Mucosa of rectum (tissue), 2 donors: ENCODE measurements at regions not wholly inside any gene's neighbourhood (a gene's known extent, or its start where the extent isn't known, plus 50 kb on each side); places are given as distances from the start of the nearest gene placed in this dataset.
"Not testable (repeated sequence)": the region's sequence is repeated elsewhere in the genome, so short reads cannot be mapped to it uniquely, and the experiment has no call there.

Experiments used
- H3K27ac ChIP-seq, 2 donors: one replicate each; pipeline ENCODE4 v1.7.0; 2013; ENCODE audit warnings: inconsistent platforms in 2 of 2, low read depth in 2 of 2, low read length in 2 of 2
- H3K27me3 ChIP-seq, 2 donors: one replicate each; pipeline ENCODE4 v1.7.0; 2013; ENCODE audit warnings: low read length in 2 of 2; ENCODE audit not compliant: control insufficient read depth in 2 of 2, insufficient read depth in 2 of 2
- H3K36me3 ChIP-seq, 2 donors: one replicate each; pipeline ENCODE4 v1.7.0; 2013; ENCODE audit warnings: low read length in 2 of 2; ENCODE audit not compliant: control insufficient read depth in 2 of 2, insufficient read depth in 2 of 2
- H3K4me1 ChIP-seq, 2 donors: one replicate each; pipeline ENCODE4 v1.7.0; 2013; ENCODE audit warnings: low read length in 2 of 2, mild to moderate bottlenecking in 1 of 2; ENCODE audit not compliant: control insufficient read depth in 2 of 2, insufficient read depth in 2 of 2
- H3K4me3 ChIP-seq, 2 donors: one replicate each; pipeline ENCODE4 v1.7.0; 2013; ENCODE audit warnings: low read length in 2 of 2
- H3K9ac ChIP-seq, 2 donors: one replicate each; pipeline ENCODE4 v1.7.0; 2013; ENCODE audit warnings: low read length in 2 of 2, low read depth in 1 of 2, mild to moderate bottlenecking in 1 of 2
- H3K9me3 ChIP-seq, 2 donors: one replicate each; pipeline ENCODE4 v1.7.0; 2013; ENCODE audit warnings: low read length in 2 of 2; ENCODE audit not compliant: control insufficient read depth in 2 of 2
- donor health status: healthy.
- donor health status: Normal muscosa, but diverticular disease.

DNA sequence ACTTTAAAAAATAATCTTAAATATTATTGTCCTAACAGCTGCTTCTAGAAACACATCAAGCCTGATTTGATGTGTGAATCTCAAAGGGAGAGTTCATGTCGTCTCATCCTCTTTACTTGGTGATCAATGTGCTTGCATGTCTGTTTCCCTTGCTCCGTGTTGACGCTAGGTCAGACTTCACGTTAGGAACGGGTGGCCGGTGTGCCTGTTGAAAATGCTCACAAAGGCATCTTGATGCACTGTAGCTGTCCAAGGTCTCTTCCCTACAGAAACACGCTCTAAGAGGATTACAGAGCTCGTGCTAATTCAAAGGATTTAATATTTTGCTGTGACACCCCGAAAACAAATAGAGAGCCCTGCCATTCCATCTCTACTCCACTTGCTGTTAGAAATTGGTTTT lies 84.6 kb downstream of the ID4 start:
- H3K4me1 ChIP-seq, result no peaks in the 10 kb centered on the region
- H3K27me3 ChIP-seq, result no peaks in the 10 kb centered on the region
- H3K36me3 ChIP-seq, result no peaks in the 10 kb centered on the region
- no peak overlapping the region for H3K4me3 ChIP-seq
- H3K9ac ChIP-seq, result no peak overlapping the region
- H3K27ac ChIP-seq, result no peak overlapping the region
- H3K9me3 ChIP-seq, result peaks cover 0 to 2% of the 10 kb centered on the region in 2 donors

DNA sequence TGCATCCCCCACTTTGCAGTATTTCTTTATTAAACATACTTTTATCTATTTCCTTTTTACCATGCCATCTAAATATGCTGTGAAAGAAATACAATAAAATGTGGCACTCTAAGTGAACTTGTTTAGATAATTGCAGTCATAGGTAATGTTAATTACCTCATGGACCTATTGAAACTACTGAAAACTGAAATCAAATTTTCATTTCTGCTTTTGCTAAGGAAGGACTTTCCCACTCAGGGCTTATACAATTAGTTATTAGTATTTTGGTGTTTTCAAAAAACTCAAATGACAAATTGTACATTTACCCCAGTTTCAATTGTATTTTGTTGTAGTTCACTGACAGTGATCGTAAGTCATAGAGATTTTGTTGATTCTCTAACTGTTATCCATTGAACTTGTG lies 88.4 kb downstream of the ID4 start:
- Histone ChIP-seq H3K4me3 (no peak overlapping the region), H3K4me1 (no peaks in the 10 kb centered on the region), H3K27me3 (no peaks in the 10 kb centered on the region), H3K9me3 (no peaks in the 10 kb centered on the region), H3K9ac (no peak overlapping the region), H3K36me3 (no peaks in the 10 kb centered on the region), H3K27ac (no peak overlapping the region)

DNA sequence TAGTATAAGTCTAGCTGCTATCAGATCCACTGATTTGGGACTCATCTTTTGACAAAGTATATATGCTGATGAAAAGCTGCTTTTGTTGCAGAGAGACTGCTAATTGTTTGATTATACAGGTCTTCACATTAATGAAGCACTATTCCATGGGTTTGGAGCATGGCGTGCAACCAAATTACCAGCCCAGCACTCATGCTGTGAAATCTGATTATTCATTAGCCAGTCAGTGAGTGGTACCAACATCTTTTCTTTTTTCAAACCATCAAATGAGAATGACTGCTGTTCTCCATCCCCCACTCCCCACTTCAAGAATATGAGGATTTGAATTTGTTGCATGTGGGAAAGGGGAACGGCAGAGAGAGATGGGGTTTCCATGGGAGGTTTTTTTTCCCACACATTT lies 91.3 kb downstream of the ID4 start:
- Histone ChIP-seq H3K36me3 (no peaks in the 10 kb centered on the region), H3K9me3 (no peaks in the 10 kb centered on the region), H3K27ac (no peak overlapping the region), H3K9ac (no peak overlapping the region), H3K4me3 (no peak overlapping the region), H3K27me3 (no peaks in the 10 kb centered on the region), H3K4me1 (no peaks in the 10 kb centered on the region)

DNA sequence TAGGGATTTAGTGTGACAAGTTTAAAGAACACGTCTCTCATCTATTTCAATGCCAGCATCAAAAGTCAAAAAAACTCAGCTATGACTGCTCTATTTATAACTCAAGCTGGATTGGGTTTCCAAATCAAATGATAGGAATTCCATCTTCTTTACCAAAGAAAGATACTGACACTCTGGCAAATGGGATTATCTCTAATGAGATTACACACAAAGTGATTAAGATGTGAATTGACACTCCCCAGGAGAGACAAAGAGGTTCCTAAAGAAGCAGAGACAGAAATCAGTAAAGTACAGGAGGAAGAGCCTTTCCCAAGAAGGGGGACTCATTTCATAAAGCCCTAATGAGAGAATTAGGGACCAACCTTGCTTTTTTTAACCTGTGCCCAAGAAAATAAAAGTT lies 92.1 kb downstream of the ID4 start:
- no peaks in the 10 kb centered on the region for H3K36me3 ChIP-seq
- H3K27me3 ChIP-seq, result no peaks in the 10 kb centered on the region
- H3K4me1 ChIP-seq, result no peaks in the 10 kb centered on the region
- no peak overlapping the region for H3K27ac ChIP-seq
- no peak overlapping the region for H3K4me3 ChIP-seq
- no peak overlapping the region for H3K9ac ChIP-seq
- no peaks in the 10 kb centered on the region for H3K9me3 ChIP-seq

DNA sequence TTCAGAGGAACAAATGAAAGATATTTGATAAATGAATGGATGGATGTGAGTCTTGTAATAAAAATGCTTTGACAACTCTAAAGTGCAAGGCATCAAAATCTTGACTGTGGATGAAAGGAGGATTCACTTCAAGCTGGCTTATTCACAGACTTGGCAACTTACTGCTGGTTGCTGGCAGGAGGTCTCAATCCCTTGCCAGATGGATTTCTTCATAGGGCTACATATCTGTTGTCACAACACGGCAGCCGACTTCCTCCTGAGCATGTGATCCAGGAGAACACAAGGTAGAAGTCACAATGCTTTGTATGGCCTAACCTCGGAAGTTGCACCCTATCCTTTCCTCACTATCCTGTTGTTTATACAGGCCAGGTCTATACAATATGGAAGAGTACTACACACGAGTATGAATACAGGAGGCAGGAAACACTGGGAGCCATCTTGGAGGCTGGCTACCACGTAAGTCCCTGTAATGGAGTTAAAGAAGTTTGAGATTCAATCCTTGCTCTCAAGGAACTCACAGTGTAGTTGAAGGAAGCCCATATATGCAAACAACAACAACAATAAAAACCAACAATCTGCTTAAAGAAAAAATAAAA lies 97.9 kb downstream of the ID4 start:
- Histone ChIP-seq H3K4me3 (no peak overlapping the region), H3K9me3 (no peaks in the 10 kb centered on the region), H3K27me3 (no peaks in the 10 kb centered on the region), H3K9ac (no peak overlapping the region), H3K27ac (no peak overlapping the region), H3K4me1 (no peaks in the 10 kb centered on the region), H3K36me3 (no peaks in the 10 kb centered on the region)

DNA sequence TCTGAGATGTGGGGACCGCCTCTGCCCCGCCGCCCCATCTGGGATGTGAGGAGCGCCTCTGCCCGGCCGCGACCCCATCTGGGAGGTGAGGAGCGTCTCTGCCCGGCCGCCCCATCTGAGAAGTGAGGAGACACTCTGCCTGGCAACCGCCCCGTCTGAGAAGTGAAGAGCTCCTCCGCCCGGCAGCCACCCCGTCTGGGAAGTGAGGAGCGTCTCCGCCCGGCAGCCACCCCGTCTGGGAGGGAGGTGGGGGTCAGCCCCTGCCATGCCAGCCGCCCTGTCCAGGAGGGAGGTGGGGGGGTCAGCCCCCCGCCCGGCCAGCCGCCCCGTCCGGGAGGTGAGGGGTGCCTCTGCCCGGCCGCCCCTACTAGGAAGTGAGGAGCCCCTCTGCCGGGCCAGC lies 102.2 kb downstream of the ID4 start:
- not testable (repeated sequence) for H3K27me3 ChIP-seq, H3K9ac ChIP-seq, H3K27ac ChIP-seq, H3K36me3 ChIP-seq, H3K9me3 ChIP-seq, H3K4me3 ChIP-seq, H3K4me1 ChIP-seq

DNA sequence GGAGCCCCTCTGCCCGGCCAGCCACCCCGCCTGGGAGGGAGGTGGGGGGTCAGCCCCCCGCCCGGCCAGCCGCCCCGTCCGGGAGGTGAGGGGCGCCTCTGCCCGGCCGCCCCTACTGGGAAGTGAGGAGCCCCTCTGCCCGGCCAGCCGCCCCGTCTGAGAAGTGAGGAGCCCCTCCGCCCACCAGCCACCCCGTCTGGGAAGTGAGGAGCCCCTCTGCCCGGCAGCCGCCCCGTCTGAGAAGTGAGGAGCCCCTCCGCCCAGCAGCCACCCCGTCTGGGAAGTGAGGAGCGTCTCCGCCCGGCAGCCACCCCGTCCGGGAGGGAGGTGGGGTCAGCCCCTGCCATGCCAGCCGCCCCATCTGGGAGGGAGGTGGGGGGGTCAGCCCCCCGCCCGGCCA lies 102.8 kb downstream of the ID4 start:
- not testable (repeated sequence) for H3K4me3 ChIP-seq

DNA sequence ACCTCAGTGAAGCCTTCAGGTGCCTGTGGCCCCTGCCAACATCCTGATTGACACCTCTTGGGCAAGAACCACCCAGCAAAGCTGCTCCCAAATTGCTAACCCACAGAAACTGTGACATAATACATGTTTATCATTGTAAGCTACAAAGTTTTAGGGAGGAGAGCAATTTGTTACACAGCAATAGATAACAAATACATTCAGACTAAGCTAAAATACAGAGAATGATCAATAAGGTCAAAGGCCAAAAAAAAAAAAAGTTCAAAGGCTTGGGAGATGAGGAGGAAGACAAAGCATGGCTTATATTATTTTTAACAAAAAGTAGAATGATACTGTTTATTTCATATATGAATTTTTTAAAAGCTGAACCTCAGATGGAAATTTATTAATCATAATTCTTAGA lies 105.9 kb downstream of the ID4 start:
- H3K27ac ChIP-seq, result no peak overlapping the region
- H3K27me3 ChIP-seq, result no peaks in the 10 kb centered on the region
- no peak overlapping the region for H3K9ac ChIP-seq
- no peak overlapping the region for H3K4me3 ChIP-seq
- no peaks in the 10 kb centered on the region for H3K36me3 ChIP-seq
- no peaks in the 10 kb centered on the region for H3K4me1 ChIP-seq
- H3K9me3 ChIP-seq, result no peaks in the 10 kb centered on the region

More for the DNA sequence above, 102.8 kb downstream of the ID4 start:
- not testable (repeated sequence) for H3K4me1 ChIP-seq, H3K36me3 ChIP-seq, H3K9ac ChIP-seq, H3K27ac ChIP-seq, H3K27me3 ChIP-seq, H3K9me3 ChIP-seq

DNA sequence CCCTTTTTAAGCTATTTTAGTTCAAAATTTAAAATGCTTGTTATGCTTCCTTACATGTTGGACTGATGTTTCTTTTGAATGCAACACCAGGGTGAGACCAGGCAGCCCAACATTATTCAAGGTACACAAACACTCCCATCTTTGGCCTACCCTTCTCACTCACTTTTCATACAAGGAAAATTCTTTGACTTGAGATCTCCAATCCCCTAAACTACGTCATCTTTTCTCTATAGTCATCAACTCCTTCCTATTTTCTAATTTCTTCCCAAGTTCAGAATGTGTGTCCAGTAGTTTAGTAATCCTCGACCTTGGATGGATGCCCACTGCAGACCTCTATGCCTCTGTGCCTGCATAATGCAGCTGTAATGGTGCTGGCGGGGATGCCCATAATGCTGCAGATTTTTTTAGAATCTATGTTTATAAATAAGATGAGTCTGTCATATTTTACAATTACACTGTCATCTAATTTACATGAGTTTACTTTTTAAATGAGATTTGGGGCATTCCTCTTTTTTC lies 108.7 kb downstream of the ID4 start:
- Histone ChIP-seq H3K4me3 (no peak overlapping the region), H3K27ac (no peak overlapping the region), H3K27me3 (no peaks in the 10 kb centered on the region), H3K36me3 (no peaks in the 10 kb centered on the region), H3K9me3 (no peaks in the 10 kb centered on the region), H3K9ac (no peak overlapping the region), H3K4me1 (no peaks in the 10 kb centered on the region)

DNA sequence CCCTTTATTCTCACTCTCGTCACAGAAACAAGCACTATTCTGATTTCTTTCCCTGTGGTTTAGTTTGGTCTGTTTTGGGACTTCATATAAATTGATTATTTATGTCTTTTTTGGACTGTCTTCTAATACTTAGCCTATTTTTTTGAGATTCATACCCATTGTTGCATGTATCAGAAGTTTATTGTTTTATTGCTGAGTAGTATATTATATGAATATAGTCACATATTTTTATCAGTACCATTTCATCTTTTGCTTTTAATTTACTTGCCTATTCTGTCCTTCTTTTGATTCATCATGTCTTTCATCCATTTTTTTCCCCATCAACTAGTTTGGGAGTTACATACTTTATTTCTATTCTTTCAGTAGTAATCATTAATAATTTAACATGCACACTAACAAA lies 112.0 kb downstream of the ID4 start:
- Histone ChIP-seq H3K9ac (no peak overlapping the region), H3K36me3 (no peaks in the 10 kb centered on the region), H3K9me3 (no peaks in the 10 kb centered on the region), H3K4me1 (no peaks in the 10 kb centered on the region), H3K27me3 (no peaks in the 10 kb centered on the region), H3K4me3 (no peak overlapping the region), H3K27ac (no peak overlapping the region)

DNA sequence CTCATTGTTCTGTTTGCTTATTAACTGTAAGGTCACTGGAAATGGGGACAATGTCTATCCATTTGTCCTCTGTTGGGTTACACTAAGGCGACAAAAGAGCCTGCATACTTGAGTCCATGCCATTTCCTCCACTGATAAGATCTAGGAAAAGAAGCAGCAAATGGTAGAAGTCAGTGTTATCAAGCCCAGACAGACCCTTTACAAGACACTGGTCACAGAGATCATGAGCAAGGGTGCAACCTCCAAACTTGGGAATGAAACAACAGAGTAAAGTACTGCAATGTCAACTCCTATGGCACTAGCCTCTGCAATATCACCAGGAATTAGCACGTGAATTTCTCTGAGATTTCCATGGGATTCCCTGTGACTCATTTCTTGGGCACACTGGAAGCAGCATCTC lies 126.9 kb downstream of the ID4 start:
- H3K27ac ChIP-seq, result no peak overlapping the region
- H3K4me3 ChIP-seq, result no peak overlapping the region
- H3K9me3 ChIP-seq, result no peaks in the 10 kb centered on the region
- H3K9ac ChIP-seq, result no peak overlapping the region
- no peaks in the 10 kb centered on the region for H3K27me3 ChIP-seq
- H3K4me1 ChIP-seq, result no peaks in the 10 kb centered on the region
- no peaks in the 10 kb centered on the region for H3K36me3 ChIP-seq
